ENCODE measurements at regions not wholly inside any gene's neighbourhood (a gene's known extent, or its start where the extent isn't known, plus 50 kb on each side); places are given as distances from the start of the nearest gene placed in this dataset.

DNA sequence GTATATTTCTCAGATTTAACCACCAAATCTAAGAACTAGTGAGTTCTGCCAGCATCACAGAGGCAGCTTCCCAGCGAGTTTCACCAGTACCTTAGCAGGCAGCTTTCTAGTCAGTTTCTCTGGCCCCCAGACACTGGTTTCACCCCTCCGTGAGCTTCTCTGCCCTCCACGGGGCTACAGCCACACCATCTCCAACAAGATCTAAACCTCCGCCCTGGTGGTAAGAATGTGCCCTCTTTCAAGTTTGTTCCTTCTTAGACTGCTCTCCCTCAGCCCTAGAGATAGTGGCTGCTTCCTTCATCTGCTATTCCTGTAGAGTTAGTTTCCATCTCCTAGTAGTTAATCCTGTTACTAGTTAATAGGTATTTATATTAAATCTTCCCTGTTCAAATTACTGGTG lies 60.5 kb upstream of the TAB3 start:
- DNase-seq, result no peak

DNA sequence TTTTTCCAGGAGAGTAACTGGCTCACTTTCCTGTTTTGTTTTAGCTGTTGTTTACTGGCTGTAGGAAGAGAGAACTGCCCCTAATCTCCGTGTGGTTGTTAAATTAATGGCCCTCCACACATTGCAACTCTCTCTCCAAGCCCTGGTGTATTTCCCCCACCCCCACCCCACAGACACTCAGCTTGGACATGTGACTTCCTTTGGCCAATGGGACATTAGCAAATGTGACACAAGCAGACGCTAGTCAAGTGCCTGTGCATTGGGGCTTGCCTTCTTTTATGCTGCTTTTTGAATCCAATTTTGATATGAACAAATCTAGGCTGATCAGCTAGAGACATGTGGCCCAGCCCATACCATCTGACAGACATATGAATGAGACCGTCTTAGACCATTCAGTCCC lies 59.6 kb upstream of the TAB3 start:
- DNase-seq, result no peak

DNA sequence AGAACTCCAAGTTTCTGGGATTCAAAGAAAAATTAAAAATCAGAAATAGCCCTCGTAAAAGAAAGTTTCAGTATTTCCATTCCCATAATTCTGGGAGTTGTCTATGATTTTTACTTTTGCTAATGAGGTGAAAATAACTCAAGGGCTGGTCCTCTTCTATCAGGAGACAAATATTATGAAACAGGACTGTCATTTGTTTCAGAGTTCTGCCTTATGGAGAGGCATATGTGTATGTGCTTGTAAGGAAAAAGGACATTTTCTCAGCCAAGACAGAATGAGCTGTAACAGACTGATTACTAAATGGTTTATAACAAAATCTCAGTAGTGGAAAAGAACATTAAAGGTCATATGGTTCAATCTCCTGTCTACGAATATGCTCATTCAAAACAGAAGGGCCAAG lies 59.0 kb upstream of the TAB3 start:
- DNase-seq, result no peak

DNA sequence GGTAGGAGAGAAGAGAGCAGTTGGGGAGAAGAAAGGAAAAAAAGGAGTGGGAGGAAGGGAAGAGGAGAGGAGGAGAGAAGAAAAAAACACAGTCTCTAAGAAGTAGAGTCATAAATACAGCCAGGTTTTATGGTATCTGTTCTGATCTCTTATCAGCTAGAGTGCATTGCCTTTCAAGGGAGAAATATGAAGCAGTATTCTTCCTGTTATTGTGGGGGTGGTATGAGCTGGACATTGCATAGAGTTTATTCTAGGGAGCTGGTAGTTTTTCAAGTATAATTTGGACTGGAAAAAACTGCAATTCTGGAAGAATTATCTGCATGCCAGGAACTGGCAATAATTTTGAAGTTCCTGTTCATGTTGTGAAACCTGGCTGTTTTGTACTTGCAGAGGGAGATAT lies 54.9 kb upstream of the TAB3 start:
- DNase-seq, result no peak

DNA sequence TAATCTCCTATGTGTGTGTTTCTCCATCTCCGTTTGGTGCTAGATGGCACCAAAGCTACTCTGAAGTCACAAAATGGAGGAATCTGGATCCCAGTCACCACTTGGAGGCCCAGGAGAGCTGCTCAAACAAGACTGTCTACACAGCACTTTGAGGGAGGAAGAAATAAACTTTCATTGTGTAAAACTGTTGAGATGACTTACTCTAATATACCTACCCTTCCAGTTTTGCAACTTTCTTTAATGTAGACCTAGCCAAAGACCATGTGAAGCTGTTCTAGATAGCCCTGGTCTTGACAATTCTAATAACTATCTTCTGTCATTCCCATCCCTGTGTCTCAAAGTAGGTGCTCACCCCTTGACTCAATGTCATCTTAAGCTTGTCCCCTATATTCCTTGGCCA lies 52.8 kb upstream of the TAB3 start:
- DNase-seq, result no peak

DNA sequence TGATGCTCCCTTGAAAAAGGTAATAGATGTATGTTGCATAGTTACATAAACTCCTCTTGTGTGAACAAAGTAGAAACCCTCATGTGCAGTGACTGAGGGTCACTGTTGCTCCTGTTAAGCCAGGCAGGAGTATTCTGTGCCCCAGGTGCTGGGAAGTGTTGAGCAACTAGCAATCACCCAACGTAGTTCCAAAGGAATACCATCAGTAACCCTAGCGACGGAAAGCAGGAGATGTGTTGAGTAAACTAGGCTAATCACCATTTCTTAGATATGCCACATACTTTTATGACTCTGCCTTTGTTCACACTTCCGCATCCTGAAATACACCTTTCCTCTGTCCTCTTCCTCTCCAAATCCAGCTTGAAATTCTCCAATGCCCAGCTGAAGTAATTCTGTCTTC lies 50.9 kb upstream of the TAB3 start:
- DNase-seq, result no peak

Measured in CD4-positive, alpha-beta T cell treated with Interleukin-17A for 4 hours (primary cell).